Neural progenitor cell (in vitro differentiated cells): ENCODE measurements at regions not wholly inside any gene's neighbourhood (a gene's known extent, or its start where the extent isn't known, plus 50 kb on each side); places are given as distances from the start of the nearest gene placed in this dataset.
"Not testable (repeated sequence)": the region's sequence is repeated elsewhere in the genome, so short reads cannot be mapped to it uniquely, and the experiment has no call there.

ENCODE experiments used
- DNase-seq: peaks from one replicate; pipeline ENCODE4 v3.0.0-alpha.2; 2016; ENCODE audit warnings: low spot score
- H2AFZ ChIP-seq: fragments of 200-600 bp; sonication (generic); replicated peaks from 2 replicates; pipeline ENCODE4 v1.6.1; 2016; ENCODE audit warnings: antibody characterized with exemption
- H3F3A ChIP-seq: fragments of 200-600 bp; sonication (generic); 2 replicates; pipeline ENCODE4 v1.6.1; 2016; ENCODE audit warnings: antibody characterized with exemption, low read depth
- H3K27ac ChIP-seq: fragments of 200-600 bp; sonication (generic); 2 replicates; pipeline ENCODE4 v1.5.1; 2016; ENCODE audit warnings: mild to moderate bottlenecking
- H3K27me3 ChIP-seq: fragments of 200-600 bp; sonication (generic); 2 replicates; pipeline ENCODE4 v1.6.1; 2016; ENCODE audit warnings: mild to moderate bottlenecking, moderate library complexity
- H3K36me3 ChIP-seq: fragments of 200-600 bp; sonication (generic); 2 replicates; pipeline ENCODE4 v1.5.1; 2016
- H3K4me1 ChIP-seq: fragments of 200-600 bp; sonication (generic); 2 replicates; pipeline ENCODE4 v1.6.1; 2016; ENCODE audit warnings: mixed run types
- H3K4me2 ChIP-seq: fragments of 200-600 bp; sonication (generic); 2 replicates; pipeline ENCODE4 v1.6.1; 2016
- H3K4me3 ChIP-seq: fragments of 200-600 bp; sonication (generic); 2 replicates; pipeline ENCODE4 v1.5.1; 2016
- H3K79me2 ChIP-seq: fragments of 200-600 bp; sonication (generic); 2 replicates; pipeline ENCODE4 v1.6.1; 2016; ENCODE audit warnings: low read depth
- H3K9ac ChIP-seq: fragments of 200-600 bp; sonication (generic); 2 replicates; pipeline ENCODE4 v1.6.1; 2016
- H3K9me3 ChIP-seq: fragments of 200-600 bp; sonication (generic); 2 replicates; pipeline ENCODE4 v1.5.1; 2016; ENCODE audit warnings: low read depth
- H4K20me1 ChIP-seq: fragments of 200-600 bp; sonication (generic); 2 replicates; pipeline ENCODE4 v1.6.1; 2016; ENCODE audit warnings: low read depth
- H3K27ac Mint-ChIP-seq: 3 replicates; pipeline ENCODE4 v1.8.0; 2021; ENCODE audit warnings: mixed read lengths
- H3K27me3 Mint-ChIP-seq: 2 replicates; pipeline ENCODE4 v1.8.0; 2022; ENCODE audit warnings: low read depth, mild to moderate bottlenecking, inconsistent platforms, moderate library complexity, mixed read lengths; ENCODE audit not compliant: insufficient read depth
- H3K36me3 Mint-ChIP-seq: 3 replicates; pipeline ENCODE4 v1.8.0; 2021; ENCODE audit warnings: mixed read lengths
- H3K4me1 Mint-ChIP-seq: 3 replicates; pipeline ENCODE4 v1.8.0; 2021; ENCODE audit warnings: mixed read lengths
- H3K4me3 Mint-ChIP-seq: 3 replicates; pipeline ENCODE4 v1.8.0; 2021; ENCODE audit warnings: mild to moderate bottlenecking, moderate library complexity, mixed read lengths
- H3K9me3 Mint-ChIP-seq: 3 replicates; pipeline ENCODE4 v1.8.0; 2020; ENCODE audit warnings: mixed read lengths
- EZH2 ChIP-seq: fragments of 200-600 bp; sonication (generic); IDR thresholded peaks from 2 replicates; pipeline ENCODE4 v1.6.1; 2017; ENCODE audit warnings: antibody characterized with exemption, mild to moderate bottlenecking, moderate library complexity
- EZH2phosphoT487 ChIP-seq: fragments of 200-600 bp; sonication (generic); IDR thresholded peaks from 2 replicates; pipeline ENCODE4 v1.6.1; 2017; ENCODE audit warnings: antibody characterized with exemption
- TF ChIP-seq, protein P1 (sequence below): fragments of 200-600 bp; sonication (generic); IDR thresholded peaks from 2 replicates; pipeline ENCODE4 v1.5.1; 2017; ENCODE audit warnings: antibody characterized with exemption, mild to moderate bottlenecking

DNA sequence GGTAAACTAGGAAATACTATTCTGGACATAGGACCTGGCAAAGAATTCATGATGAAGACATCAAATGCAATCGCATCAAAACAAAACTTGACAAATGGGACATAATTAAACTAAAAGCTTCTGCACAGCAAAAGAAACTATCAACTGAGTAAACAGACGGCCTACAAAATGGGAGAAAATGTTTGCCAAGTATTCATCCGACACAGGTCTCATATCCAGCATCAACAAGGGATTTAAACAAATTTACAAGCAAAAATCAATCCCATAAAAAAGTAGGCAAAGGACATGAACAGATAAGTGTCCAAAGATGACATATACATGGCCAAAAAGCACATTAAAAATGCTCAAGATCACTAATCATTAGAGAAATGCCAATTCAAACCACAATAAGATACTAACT, 1088.9 kb downstream of the NAALADL2 start:
- TF ChIP-seq, protein P1, sequence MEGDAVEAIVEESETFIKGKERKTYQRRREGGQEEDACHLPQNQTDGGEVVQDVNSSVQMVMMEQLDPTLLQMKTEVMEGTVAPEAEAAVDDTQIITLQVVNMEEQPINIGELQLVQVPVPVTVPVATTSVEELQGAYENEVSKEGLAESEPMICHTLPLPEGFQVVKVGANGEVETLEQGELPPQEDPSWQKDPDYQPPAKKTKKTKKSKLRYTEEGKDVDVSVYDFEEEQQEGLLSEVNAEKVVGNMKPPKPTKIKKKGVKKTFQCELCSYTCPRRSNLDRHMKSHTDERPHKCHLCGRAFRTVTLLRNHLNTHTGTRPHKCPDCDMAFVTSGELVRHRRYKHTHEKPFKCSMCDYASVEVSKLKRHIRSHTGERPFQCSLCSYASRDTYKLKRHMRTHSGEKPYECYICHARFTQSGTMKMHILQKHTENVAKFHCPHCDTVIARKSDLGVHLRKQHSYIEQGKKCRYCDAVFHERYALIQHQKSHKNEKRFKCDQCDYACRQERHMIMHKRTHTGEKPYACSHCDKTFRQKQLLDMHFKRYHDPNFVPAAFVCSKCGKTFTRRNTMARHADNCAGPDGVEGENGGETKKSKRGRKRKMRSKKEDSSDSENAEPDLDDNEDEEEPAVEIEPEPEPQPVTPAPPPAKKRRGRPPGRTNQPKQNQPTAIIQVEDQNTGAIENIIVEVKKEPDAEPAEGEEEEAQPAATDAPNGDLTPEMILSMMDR: no peak
- TF ChIP-seq EZH2phosphoT487: no peak
- TF ChIP-seq EZH2: no peak
- no peak overlapping the region for H2AFZ ChIP-seq
- no peak overlapping the region for H3K9ac ChIP-seq
- H3K79me2 ChIP-seq: no peaks in the 10 kb centered on the region
- H3K36me3 ChIP-seq: no peaks in the 10 kb centered on the region
- Mint-ChIP-seq H3K4me1 (no peaks in the 10 kb centered on the region), H3K36me3 (no peaks in the 10 kb centered on the region), H3K4me3 (no peak overlapping the region), H3K27me3 (peaks cover 2% of the 10 kb centered on the region), H3K27ac (no peak overlapping the region), H3K9me3 (peaks cover 16% of the 10 kb centered on the region)
- no peaks in the 10 kb centered on the region for H3K4me1 ChIP-seq
- H4K20me1 ChIP-seq: no peaks in the 10 kb centered on the region
- H3K27ac ChIP-seq: no peak overlapping the region
- DNase-seq: no peak
- H3K27me3 ChIP-seq: no peaks in the 10 kb centered on the region
- no peaks in the 10 kb centered on the region for H3F3A ChIP-seq
- no peak overlapping the region for H3K4me3 ChIP-seq
- H3K9me3 ChIP-seq: no peaks in the 10 kb centered on the region
- H3K4me2 ChIP-seq: no peak overlapping the region

DNA sequence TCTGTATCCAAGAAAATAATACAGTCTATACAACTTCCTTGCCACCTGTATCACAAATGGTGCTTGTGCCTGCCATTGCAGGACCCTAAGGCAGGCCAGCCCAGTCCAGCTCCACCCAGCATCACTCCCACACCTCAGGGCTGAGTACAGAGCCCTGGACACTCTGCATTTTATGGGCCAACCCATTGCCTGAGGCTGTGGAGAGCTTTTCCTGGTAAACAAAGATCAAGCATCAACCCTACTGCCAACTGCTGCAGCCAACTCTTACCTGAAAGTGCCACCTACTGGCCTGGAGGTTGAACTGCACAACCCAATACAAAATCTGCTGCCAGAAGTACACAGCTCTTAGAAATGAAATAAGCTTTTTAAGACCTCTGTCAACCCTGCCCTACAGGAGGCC, 1082.2 kb downstream of the NAALADL2 start:
- no peaks in the 10 kb centered on the region for H3K79me2 ChIP-seq
- no peak overlapping the region for H3K9ac ChIP-seq
- no peak overlapping the region for H3K4me3 Mint-ChIP-seq
- no peak overlapping the region for H3K4me3 ChIP-seq
- H3K27me3 Mint-ChIP-seq: peaks cover 4% of the 10 kb centered on the region
- no peaks in the 10 kb centered on the region for H3K9me3 ChIP-seq
- no peak overlapping the region for H3K27ac Mint-ChIP-seq
- TF ChIP-seq, protein P1: peak; percentile 57
- no peak for TF ChIP-seq EZH2
- peak overlapping the region; percentile 17 for H2AFZ ChIP-seq
- DNase-seq: peak; percentile 25
- H3K27me3 ChIP-seq: no peaks in the 10 kb centered on the region
- no peaks in the 10 kb centered on the region for H4K20me1 ChIP-seq
- H3K4me2 ChIP-seq: no peak overlapping the region
- no peaks in the 10 kb centered on the region for H3K4me1 Mint-ChIP-seq
- H3K36me3 Mint-ChIP-seq: peaks cover 3% of the 10 kb centered on the region
- H3F3A ChIP-seq: no peaks in the 10 kb centered on the region
- H3K36me3 ChIP-seq: no peaks in the 10 kb centered on the region
- no peaks in the 10 kb centered on the region for H3K4me1 ChIP-seq
- H3K9me3 Mint-ChIP-seq: peaks cover 37% of the 10 kb centered on the region
- H3K27ac ChIP-seq: no peak overlapping the region

GRCh38 chr3:175940881-175941280, 1081.7 kb downstream of the NAALADL2 start:
- no peaks in the 10 kb centered on the region for H3F3A ChIP-seq
- Mint-ChIP-seq H3K4me1 (no peaks in the 10 kb centered on the region), H3K27me3 (peaks cover 4% of the 10 kb centered on the region), H3K9me3 (peaks cover 33% of the 10 kb centered on the region), H3K4me3 (no peak overlapping the region), H3K36me3 (peaks cover 3% of the 10 kb centered on the region), H3K27ac (no peak overlapping the region)
- no peak overlapping the region for H3K4me2 ChIP-seq
- H3K79me2 ChIP-seq: no peaks in the 10 kb centered on the region
- H3K27ac ChIP-seq: no peak overlapping the region
- no peak overlapping the region for H3K4me3 ChIP-seq
- no peaks in the 10 kb centered on the region for H3K4me1 ChIP-seq
- TF ChIP-seq, protein P1: peak; percentile 42
- TF ChIP-seq EZH2: no peak
- H4K20me1 ChIP-seq: no peaks in the 10 kb centered on the region
- no peaks in the 10 kb centered on the region for H3K36me3 ChIP-seq
- H3K9me3 ChIP-seq: no peaks in the 10 kb centered on the region
- DNase-seq: peak; percentile 52
- H2AFZ ChIP-seq: peak overlapping the region; percentile 17
- H3K9ac ChIP-seq: no peak overlapping the region
- no peaks in the 10 kb centered on the region for H3K27me3 ChIP-seq

GRCh38 chr3:175940243-175940642, 1081.1 kb downstream of the NAALADL2 start:
- no peaks in the 10 kb centered on the region for H3K27me3 ChIP-seq
- no peak overlapping the region for H3K27ac Mint-ChIP-seq
- no peaks in the 10 kb centered on the region for H3K36me3 ChIP-seq
- H3K79me2 ChIP-seq: no peaks in the 10 kb centered on the region
- H3K4me2 ChIP-seq: no peak overlapping the region
- TF ChIP-seq EZH2: no peak
- TF ChIP-seq, protein P1: no peak
- no peak for TF ChIP-seq EZH2phosphoT487
- no peaks in the 10 kb centered on the region for H3K9me3 ChIP-seq
- peaks cover 34% of the 10 kb centered on the region for H3K9me3 Mint-ChIP-seq
- peaks cover 4% of the 10 kb centered on the region for H3K27me3 Mint-ChIP-seq
- no peaks in the 10 kb centered on the region for H3F3A ChIP-seq
- H3K4me3 ChIP-seq: no peak overlapping the region
- no peaks in the 10 kb centered on the region for H4K20me1 ChIP-seq
- H3K36me3 Mint-ChIP-seq: peaks cover 3% of the 10 kb centered on the region
- no peak overlapping the region for H2AFZ ChIP-seq
- H3K27ac ChIP-seq: no peak overlapping the region
- no peak overlapping the region for H3K9ac ChIP-seq
- no peaks in the 10 kb centered on the region for H3K4me1 Mint-ChIP-seq
- H3K4me3 Mint-ChIP-seq: no peak overlapping the region
- H3K4me1 ChIP-seq: no peaks in the 10 kb centered on the region
- no peak for DNase-seq

DNA sequence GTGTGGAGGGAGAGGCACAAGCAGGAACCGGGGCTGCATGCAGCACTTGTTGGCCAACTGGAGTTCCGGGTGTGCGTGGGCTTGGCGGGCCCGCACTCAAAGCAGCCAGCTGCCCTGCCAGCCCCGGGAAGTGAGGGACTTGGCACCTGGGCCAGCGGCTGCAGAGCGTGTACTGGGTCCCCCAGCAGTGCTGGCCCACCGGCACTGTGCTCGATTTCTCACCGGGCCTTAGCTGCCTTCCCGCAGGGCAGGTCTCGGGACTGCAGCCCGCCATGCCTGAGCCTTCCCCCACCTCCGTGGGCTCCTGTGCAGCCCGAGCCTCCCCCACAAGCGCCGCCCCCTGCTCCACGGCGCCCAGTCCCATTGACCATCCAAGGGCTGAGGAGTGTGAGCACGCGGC, 1078.2 kb downstream of the NAALADL2 start:
- not testable (repeated sequence) for H3K27me3 ChIP-seq, H4K20me1 ChIP-seq, H3K4me1 Mint-ChIP-seq, H3K4me2 ChIP-seq, H3F3A ChIP-seq, H3K4me3 Mint-ChIP-seq, H3K27ac ChIP-seq, H3K9me3 ChIP-seq, H2AFZ ChIP-seq, H3K9ac ChIP-seq, H3K36me3 ChIP-seq, H3K4me3 ChIP-seq, H3K27me3 Mint-ChIP-seq, H3K36me3 Mint-ChIP-seq, H3K79me2 ChIP-seq, H3K27ac Mint-ChIP-seq, DNase-seq, H3K4me1 ChIP-seq
- peaks cover 27% of the 10 kb centered on the region for H3K9me3 Mint-ChIP-seq
